AG04450 (cell line): ENCODE measurements at regions not wholly inside any gene's neighbourhood (a gene's known extent, or its start where the extent isn't known, plus 50 kb on each side); places are given as distances from the start of the nearest gene placed in this dataset.
A peak's percentile ranks its signal among the peaks of the same experiment; 100 is the strongest.

Source experiments
- CTCF ChIA-PET: fragments of 300-600, 350-600 bp; formaldehyde crosslinking; extraction: SDS; loops from one replicate; lab custom pipeline; 2022; ENCODE audit warnings: antibody characterized with exemption, inconsistent platforms; lab: Charles Lee
- POLR2A ChIA-PET: fragments of 350-600 bp; formaldehyde crosslinking; extraction: SDS; loops from one replicate; lab custom pipeline; 2021; ENCODE audit warnings: antibody characterized with exemption, inconsistent platforms; lab: Yijun Ruan, JAX
- DNase-seq: peaks from one replicate; pipeline ENCODE4 v3.0.0-alpha.2; 2011; ENCODE audit warnings: low read depth, low spot score
- H3K27ac ChIP-seq: one replicate; pipeline ENCODE4 v1.5.1; 2012; ENCODE audit warnings: low read depth, low read length, control low read depth
- H3K27me3 ChIP-seq: one replicate; pipeline ENCODE4 v1.6.0; 2012; ENCODE audit warnings: low read length; ENCODE audit not compliant: control insufficient read depth, insufficient read depth
- H3K4me3 ChIP-seq: 2 replicates; pipeline ENCODE4 v1.5.1; 2011; ENCODE audit warnings: mild to moderate bottlenecking, low read depth, low read length, control low read depth
- H3K9me3 ChIP-seq: 2 replicates; pipeline ENCODE4 v1.5.1; 2012; ENCODE audit warnings: low read length; ENCODE audit not compliant: control insufficient read depth, insufficient read depth
- CTCF ChIP-seq: IDR thresholded peaks from 2 replicates; pipeline ENCODE4 v1.5.1; 2011; ENCODE audit warnings: low read depth, low read length, control low read depth, inconsistent platforms

- no peak for DNase-seq
- ChIA-PET POLR2A (no interaction called here), CTCF (no interaction called here)
- H3K9me3 ChIP-seq = no peaks in the 10 kb centered on the region
- H3K27me3 ChIP-seq = no peaks in the 10 kb centered on the region
- H3K27ac ChIP-seq = no peak overlapping the region
- TF ChIP-seq CTCF = no peak
- no peak overlapping the region for H3K4me3 ChIP-seq
Observed at GRCh38 chr4:24203926-24204325, 314.1 kb upstream of the PPARGC1A start.

GRCh38 chr4:24202579-24202978 lies 312.7 kb upstream of the PPARGC1A start:
- H3K4me3 ChIP-seq = no peak overlapping the region
- H3K9me3 ChIP-seq = no peaks in the 10 kb centered on the region
- no peak overlapping the region for H3K27ac ChIP-seq
- ChIA-PET POLR2A (no interaction called here), CTCF (no interaction called here)
- H3K27me3 ChIP-seq = no peaks in the 10 kb centered on the region
- no peak for TF ChIP-seq CTCF
- DNase-seq = no peak

- no peak for DNase-seq
- CTCF ChIA-PET = interaction anchor here (0.5 to 0.7 kb wide), 3 partner anchors 9 to 272 kb away, joined by 3 read pairs; no protein-coding TSS in a partner anchor
Observed at GRCh38 chr4:24197955-24198354, 308.1 kb upstream of the PPARGC1A start.

DNA sequence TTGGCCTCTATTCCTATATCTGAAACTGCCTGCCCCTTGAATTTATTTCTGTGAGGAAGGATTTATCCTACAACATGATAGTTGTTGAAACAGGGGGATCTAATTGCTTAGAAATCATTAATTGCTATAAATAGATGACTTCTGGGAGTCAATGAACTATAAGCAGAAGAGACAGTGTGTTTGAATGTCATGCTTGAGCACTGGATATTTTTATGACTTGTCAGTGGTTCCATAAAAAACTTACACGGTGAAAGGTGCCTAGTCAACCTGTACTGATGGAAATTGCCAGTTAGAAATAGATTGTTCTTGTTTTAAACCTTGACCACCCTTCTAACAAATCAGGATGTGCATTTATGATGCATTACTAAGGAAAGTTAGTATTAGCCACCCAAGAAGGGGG lies 306.9 kb upstream of the PPARGC1A start:
- Histone ChIP-seq H3K27ac (no peak overlapping the region), H3K27me3 (no peaks in the 10 kb centered on the region), H3K9me3 (no peaks in the 10 kb centered on the region), H3K4me3 (no peak overlapping the region)
- ChIA-PET CTCF (no interaction called here), POLR2A (no interaction called here)
- no peak for DNase-seq
- no peak for TF ChIP-seq CTCF

More at GRCh38 chr4:24197955-24198354, 308.1 kb upstream of the PPARGC1A start:
- Histone ChIP-seq H3K9me3 (no peaks in the 10 kb centered on the region), H3K27me3 (no peaks in the 10 kb centered on the region), H3K4me3 (no peak overlapping the region), H3K27ac (no peak overlapping the region)
- POLR2A ChIA-PET = interaction anchor here (0.7 kb wide), 1 partner anchor 9 kb away, joined by 3 read pairs; no protein-coding TSS in a partner anchor
- no peak for TF ChIP-seq CTCF

DNA sequence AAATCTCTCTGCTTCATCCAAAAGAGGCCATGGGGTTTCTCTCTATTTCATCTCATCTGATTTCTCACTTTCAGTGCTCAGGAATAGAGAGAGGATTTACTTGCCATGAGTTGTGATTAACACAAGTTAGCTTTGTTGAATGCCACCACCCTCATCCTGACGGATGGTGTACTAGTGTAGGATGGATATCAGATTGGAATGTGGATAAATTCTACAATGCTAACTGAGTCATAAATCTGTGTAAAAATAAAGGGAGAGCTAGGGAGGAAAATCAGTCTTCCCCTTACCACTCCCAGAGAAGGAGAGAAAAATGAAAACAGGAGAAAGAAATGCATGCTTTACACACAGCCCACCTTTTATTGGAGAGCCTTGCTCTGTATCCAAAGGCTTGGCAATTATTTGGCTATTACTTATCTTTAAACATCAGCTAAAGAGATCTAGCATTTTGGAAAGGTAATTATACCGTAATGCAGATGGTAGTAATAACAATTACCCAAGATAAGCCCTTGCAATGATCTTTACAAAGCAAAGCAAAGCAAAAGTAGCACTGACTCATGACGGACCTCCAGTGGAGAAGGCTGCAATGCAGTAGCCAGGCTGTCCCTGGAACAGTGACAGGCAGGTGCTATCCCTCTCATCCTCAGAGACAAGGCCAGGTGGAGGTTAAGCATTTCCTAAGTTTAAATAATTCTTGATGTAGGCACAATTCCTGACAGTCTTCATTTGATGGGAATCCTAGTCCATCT lies 306.3 kb upstream of the PPARGC1A start:
- CTCF ChIA-PET = no interaction called here
- DNase-seq = no peak
- TF ChIP-seq CTCF = 0 out of 2 replicates have a peak, but pooled peaks have one; percentile 19

More for the DNA sequence above, 306.3 kb upstream of the PPARGC1A start:
- no peaks in the 10 kb centered on the region for H3K9me3 ChIP-seq
- no peak overlapping the region for H3K27ac ChIP-seq
- no peak overlapping the region for H3K4me3 ChIP-seq
- POLR2A ChIA-PET = no interaction called here
- no peaks in the 10 kb centered on the region for H3K27me3 ChIP-seq
